Omental fat pad (tissue), 3 donors: ENCODE measurements at regions not wholly inside any gene's neighbourhood (a gene's known extent, or its start where the extent isn't known, plus 50 kb on each side); places are given as distances from the start of the nearest gene placed in this dataset.
"Not testable (repeated sequence)": the region's sequence is repeated elsewhere in the genome, so short reads cannot be mapped to it uniquely, and the experiment has no call there.

Experiments
- ATAC-seq: fragments of 150-250 bp; one replicate; pipeline ENCODE4 v1.9.1; 2016; ENCODE audit warnings: mild to moderate bottlenecking, moderate library complexity; ENCODE audit not compliant: low FRiP score
- DNase-seq: peaks from one replicate; pipeline ENCODE4 v3.0.0-alpha.2; 2019; ENCODE audit warnings: low spot score
- TF ChIP-seq, protein P1 (sequence below), 3 donors: fragments of 450-650 bp; IDR thresholded peaks; one replicate each; pipeline ENCODE4 v1.5.1; 2016 to 2017; ENCODE audit warnings: antibody characterized with exemption in 3 of 3, mild to moderate bottlenecking in 3 of 3, moderate library complexity in 2 of 3

- DNase-seq (no peak), ATAC-seq (no peak)
- TF ChIP-seq, protein P1, sequence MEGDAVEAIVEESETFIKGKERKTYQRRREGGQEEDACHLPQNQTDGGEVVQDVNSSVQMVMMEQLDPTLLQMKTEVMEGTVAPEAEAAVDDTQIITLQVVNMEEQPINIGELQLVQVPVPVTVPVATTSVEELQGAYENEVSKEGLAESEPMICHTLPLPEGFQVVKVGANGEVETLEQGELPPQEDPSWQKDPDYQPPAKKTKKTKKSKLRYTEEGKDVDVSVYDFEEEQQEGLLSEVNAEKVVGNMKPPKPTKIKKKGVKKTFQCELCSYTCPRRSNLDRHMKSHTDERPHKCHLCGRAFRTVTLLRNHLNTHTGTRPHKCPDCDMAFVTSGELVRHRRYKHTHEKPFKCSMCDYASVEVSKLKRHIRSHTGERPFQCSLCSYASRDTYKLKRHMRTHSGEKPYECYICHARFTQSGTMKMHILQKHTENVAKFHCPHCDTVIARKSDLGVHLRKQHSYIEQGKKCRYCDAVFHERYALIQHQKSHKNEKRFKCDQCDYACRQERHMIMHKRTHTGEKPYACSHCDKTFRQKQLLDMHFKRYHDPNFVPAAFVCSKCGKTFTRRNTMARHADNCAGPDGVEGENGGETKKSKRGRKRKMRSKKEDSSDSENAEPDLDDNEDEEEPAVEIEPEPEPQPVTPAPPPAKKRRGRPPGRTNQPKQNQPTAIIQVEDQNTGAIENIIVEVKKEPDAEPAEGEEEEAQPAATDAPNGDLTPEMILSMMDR (IDR thresholded peaks at IDR 0.05) = no peak
Measured at GRCh38 chr10:20486791-20487190, 410.3 kb downstream of the NEBL start.

DNA sequence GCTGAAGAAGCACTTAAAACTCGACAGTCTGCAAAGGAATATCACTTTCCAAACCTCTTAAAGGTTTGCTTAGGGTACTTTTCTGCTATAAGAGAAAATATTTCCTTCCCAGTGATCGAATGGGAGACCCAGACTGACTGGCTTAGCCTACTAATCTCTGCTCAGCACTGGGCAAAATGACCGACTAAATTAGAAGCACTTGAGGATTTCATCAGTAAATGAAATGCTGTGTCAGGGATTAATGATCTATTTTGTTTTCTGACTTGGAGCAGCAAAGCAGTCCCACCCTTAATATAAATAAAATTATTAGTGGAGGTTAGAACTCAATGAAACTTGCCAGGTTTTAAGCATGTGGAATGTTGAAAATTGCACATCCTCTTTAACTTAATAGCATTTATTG, 411.6 kb downstream of the NEBL start:
- TF ChIP-seq, protein P1 (IDR thresholded peaks at IDR 0.05) = no peak
- no peak for DNase-seq
- ATAC-seq = no peak

DNA sequence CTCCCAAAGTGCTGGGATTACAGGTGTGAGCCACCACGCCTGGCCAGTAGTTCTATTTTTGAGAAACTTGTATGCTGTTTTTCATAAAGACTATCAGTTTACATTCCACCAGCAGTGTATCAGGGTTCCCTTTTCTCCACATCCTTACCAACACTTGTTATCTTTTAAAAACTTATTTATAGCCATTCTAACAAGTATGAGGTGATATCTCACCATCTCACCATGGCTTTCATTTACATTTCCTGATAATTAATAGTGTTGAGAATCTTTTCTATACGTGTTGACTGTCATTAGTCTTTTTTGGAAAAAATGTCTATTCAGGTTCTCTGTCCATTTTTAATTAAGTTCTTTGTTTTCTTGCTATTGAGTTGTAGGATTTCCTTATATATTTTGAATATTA, 416.1 kb downstream of the NEBL start:
- no peak for ATAC-seq
- DNase-seq = no peak
- TF ChIP-seq, protein P1 (IDR thresholded peaks at IDR 0.05) = no peak

DNA sequence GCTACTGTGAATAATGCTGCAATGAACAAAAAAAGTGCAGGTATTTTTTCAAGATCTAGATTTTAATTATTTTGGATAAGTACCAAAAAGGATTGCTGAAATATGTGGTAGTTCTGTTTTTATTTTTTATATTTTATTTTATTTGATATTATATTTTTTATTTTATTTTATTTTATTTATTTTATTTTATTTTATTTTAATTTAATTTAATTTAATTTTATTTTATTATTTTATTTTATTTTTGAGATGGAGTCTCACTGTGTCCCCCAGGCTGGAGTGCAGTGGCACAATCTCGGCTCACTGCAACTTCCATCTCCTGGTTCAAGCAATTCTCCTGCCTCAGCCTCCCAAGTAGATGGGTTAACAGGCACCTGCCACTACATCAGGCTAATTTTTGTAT, 416.5 kb downstream of the NEBL start:
- not testable (repeated sequence) for DNase-seq, ATAC-seq

GRCh38 chr10:20474064-20474463, 423.0 kb downstream of the NEBL start:
- DNase-seq (no peak), ATAC-seq (no peak)
- TF ChIP-seq, protein P1 (IDR thresholded peaks at IDR 0.05) = no peak

DNA sequence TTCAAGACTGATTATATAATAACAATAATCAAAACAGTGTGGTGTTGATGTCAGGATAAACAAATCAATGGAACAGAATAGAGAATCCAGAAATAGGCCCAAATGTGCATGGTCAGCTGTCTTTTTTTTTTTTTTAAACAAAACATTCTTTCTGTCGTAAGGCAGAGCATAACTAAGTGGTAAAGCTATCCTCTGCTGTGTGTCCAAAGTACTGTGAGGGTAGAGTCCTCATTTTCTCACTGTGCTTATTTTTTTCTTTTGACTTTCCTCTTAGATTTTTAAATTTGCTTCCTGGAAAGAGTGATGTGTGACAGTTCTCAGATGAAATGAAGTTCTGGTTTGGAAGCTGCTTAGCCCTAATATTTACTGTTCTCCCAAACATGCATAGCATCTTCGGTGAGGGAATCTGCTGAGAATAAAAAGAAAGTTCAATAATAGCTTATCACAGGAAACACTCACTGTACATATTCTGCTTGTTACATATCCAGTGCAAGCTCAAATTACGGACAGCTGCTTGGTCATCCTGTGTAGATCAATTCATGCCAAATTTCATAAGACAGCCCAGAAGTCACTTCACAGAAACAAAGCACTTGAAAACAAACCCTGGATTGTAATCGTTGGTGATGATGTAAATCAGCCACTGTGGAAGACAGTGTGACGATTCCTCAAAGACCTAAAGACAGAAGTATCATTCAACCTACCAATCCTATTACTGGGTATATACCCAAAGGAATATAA, 423.9 kb downstream of the NEBL start:
- DNase-seq = no peak
- no peak for ATAC-seq
- TF ChIP-seq, protein P1 (IDR thresholded peaks at IDR 0.05) = no peak

GRCh38 chr10:20466731-20467130, 430.4 kb downstream of the NEBL start:
- TF ChIP-seq, protein P1 (IDR thresholded peaks at IDR 0.05) = no peak
- DNase-seq (no peak), ATAC-seq (no peak)
